Spinal cord (tissue), 9 donors: ENCODE measurements at regions not wholly inside any gene's neighbourhood (a gene's known extent, or its start where the extent isn't known, plus 50 kb on each side); places are given as distances from the start of the nearest gene placed in this dataset.

Experiments
- DNase-seq, 6 donors: peaks; one replicate each; pipeline versions ENCODE4 v3.0.0 to v3.0.0-alpha.2; 2013 to 2015; ENCODE audit warnings: low spot score in 6 of 6, low read depth in 4 of 6
- H3K27ac ChIP-seq: one replicate; pipeline ENCODE4 v1.5.1; 2013; ENCODE audit warnings: low read depth, low read length, control low read depth
- H3K27me3 ChIP-seq: one replicate; pipeline ENCODE4 v1.6.1; 2013; ENCODE audit warnings: low read length; ENCODE audit not compliant: control insufficient read depth, insufficient read depth
- H3K36me3 ChIP-seq: one replicate; pipeline ENCODE4 v1.6.1; 2013; ENCODE audit warnings: low read length; ENCODE audit not compliant: control insufficient read depth, insufficient read depth
- H3K4me1 ChIP-seq: one replicate; pipeline ENCODE4 v1.6.1; 2013; ENCODE audit warnings: low read length; ENCODE audit not compliant: control insufficient read depth, insufficient read depth
- H3K4me3 ChIP-seq: one replicate; pipeline ENCODE4 v1.5.1; 2013; ENCODE audit warnings: low read depth, low read length, control low read depth
- H3K9me3 ChIP-seq: one replicate; pipeline ENCODE4 v1.6.1; 2013; ENCODE audit warnings: low read length; ENCODE audit not compliant: control insufficient read depth, insufficient read depth
- WGBS: methylation state at CpG from one replicate; pipeline ENCODE4 v1.1.5; 2013; ENCODE audit warnings: missing lambda C conversion rate; ENCODE audit not compliant: insufficient coverage; 5-methylcytosine and 5-hydroxymethylcytosine counted together
- donor health status: healthy.

GRCh38 chr18:10210057-10210633 lies 244.3 kb upstream of the APCDD1 start:
- WGBS: 34% methylated on average over 3 of the region's 6 CpGs
- H3K27ac ChIP-seq: no peak overlapping the region
- no peak overlapping the region for H3K4me3 ChIP-seq
- H3K36me3 ChIP-seq: no peaks in the 10 kb centered on the region
- H3K27me3 ChIP-seq: no peaks in the 10 kb centered on the region
- H3K4me1 ChIP-seq: peaks cover 2% of the 10 kb centered on the region
- H3K9me3 ChIP-seq: no peaks in the 10 kb centered on the region
- peak in 2 of 6 donors; percentile 15 to 30 for DNase-seq

- no peak for DNase-seq
- no peaks in the 10 kb centered on the region for H3K27me3 ChIP-seq
- H3K36me3 ChIP-seq: no peaks in the 10 kb centered on the region
- 39% methylated on average over 3 of the region's 3 CpGs for WGBS
- no peaks in the 10 kb centered on the region for H3K4me1 ChIP-seq
- no peak overlapping the region for H3K4me3 ChIP-seq
- H3K27ac ChIP-seq: no peak overlapping the region
- H3K9me3 ChIP-seq: no peaks in the 10 kb centered on the region
Observed at GRCh38 chr18:10213526-10213925, 240.9 kb upstream of the APCDD1 start.

- no peak for DNase-seq
- 92% methylated on average over 4 of the region's 6 CpGs for WGBS
- Histone ChIP-seq H3K36me3 (no peaks in the 10 kb centered on the region), H3K4me3 (no peak overlapping the region), H3K27me3 (no peaks in the 10 kb centered on the region), H3K4me1 (no peaks in the 10 kb centered on the region), H3K9me3 (peaks cover 2% of the 10 kb centered on the region), H3K27ac (no peak overlapping the region)
Observed at GRCh38 chr18:10215446-10215845, 239.0 kb upstream of the APCDD1 start.

GRCh38 chr18:10216791-10217190 lies 237.6 kb upstream of the APCDD1 start:
- 46% methylated on average over 2 of the region's 2 CpGs for WGBS
- Histone ChIP-seq H3K27me3 (no peaks in the 10 kb centered on the region), H3K4me3 (no peak overlapping the region), H3K9me3 (peaks cover 2% of the 10 kb centered on the region), H3K36me3 (no peaks in the 10 kb centered on the region), H3K4me1 (no peaks in the 10 kb centered on the region), H3K27ac (no peak overlapping the region)
- peak in 2 of 6 donors; percentile 41 to 43 for DNase-seq

GRCh38 chr18:10217211-10217610 lies 237.2 kb upstream of the APCDD1 start:
- no peaks in the 10 kb centered on the region for H3K36me3 ChIP-seq
- no peak overlapping the region for H3K4me3 ChIP-seq
- no peak for DNase-seq
- H3K27me3 ChIP-seq: no peaks in the 10 kb centered on the region
- H3K27ac ChIP-seq: no peak overlapping the region
- H3K9me3 ChIP-seq: peaks cover 2% of the 10 kb centered on the region
- H3K4me1 ChIP-seq: no peaks in the 10 kb centered on the region
- WGBS: no CpG with 5 or more reads among the region's 2 CpGs

- whole genome bisulfite sequencing: no CpG with 5 or more reads among the region's 6 CpGs
- H3K36me3 ChIP-seq: no peaks in the 10 kb centered on the region
- H3K27me3 ChIP-seq: no peaks in the 10 kb centered on the region
- no peak overlapping the region for H3K27ac ChIP-seq
- no peak for DNase-seq
- no peaks in the 10 kb centered on the region for H3K4me1 ChIP-seq
- peaks cover 7% of the 10 kb centered on the region for H3K9me3 ChIP-seq
- no peak overlapping the region for H3K4me3 ChIP-seq
Observed at GRCh38 chr18:10225300-10225699, 229.1 kb upstream of the APCDD1 start.

- Histone ChIP-seq H3K36me3 (no peaks in the 10 kb centered on the region), H3K27ac (no peak overlapping the region), H3K4me3 (no peak overlapping the region), H3K9me3 (peaks cover 7% of the 10 kb centered on the region), H3K27me3 (no peaks in the 10 kb centered on the region), H3K4me1 (no peaks in the 10 kb centered on the region)
- no peak for DNase-seq
- 100% methylated on average over 1 of the region's 2 CpGs for WGBS
Observed at GRCh38 chr18:10226971-10227370, 227.5 kb upstream of the APCDD1 start.

GRCh38 chr18:10228326-10228725 lies 226.1 kb upstream of the APCDD1 start:
- DNase-seq: peak in 1 of 6 donors; percentile 35
- Histone ChIP-seq H3K27me3 (no peaks in the 10 kb centered on the region), H3K27ac (no peak overlapping the region), H3K9me3 (peaks cover 7% of the 10 kb centered on the region), H3K36me3 (no peaks in the 10 kb centered on the region), H3K4me1 (no peaks in the 10 kb centered on the region), H3K4me3 (no peak overlapping the region)

- Histone ChIP-seq H3K4me1 (no peaks in the 10 kb centered on the region), H3K9me3 (peaks cover 7% of the 10 kb centered on the region), H3K4me3 (no peak overlapping the region), H3K27ac (no peak overlapping the region), H3K36me3 (no peaks in the 10 kb centered on the region), H3K27me3 (no peaks in the 10 kb centered on the region)
- 88% methylated on average over 1 of the region's 3 CpGs for WGBS
- no peak for DNase-seq
Observed at GRCh38 chr18:10229458-10229857, 225.0 kb upstream of the APCDD1 start.

GRCh38 chr18:10230072-10230471 lies 224.4 kb upstream of the APCDD1 start:
- H3K4me1 ChIP-seq: no peaks in the 10 kb centered on the region
- H3K36me3 ChIP-seq: no peaks in the 10 kb centered on the region
- H3K27me3 ChIP-seq: no peaks in the 10 kb centered on the region
- H3K9me3 ChIP-seq: peaks cover 7% of the 10 kb centered on the region
- WGBS: 94% methylated on average over 3 of the region's 3 CpGs
- no peak overlapping the region for H3K27ac ChIP-seq
- H3K4me3 ChIP-seq: no peak overlapping the region
- no peak for DNase-seq
